HFFc6 (cell line): ENCODE measurements at regions not wholly inside any gene's neighbourhood (a gene's known extent, or its start where the extent isn't known, plus 50 kb on each side); places are given as distances from the start of the nearest gene placed in this dataset.

Experiments
- DNase-seq: peaks from one replicate; pipeline ENCODE4 v3.0.0-alpha.2; 2018
- H3K27ac Mint-ChIP-seq: 2 replicates; pipeline ENCODE4 v1.8.0; 2020; ENCODE audit warnings: mild to moderate bottlenecking, mixed read lengths
- H3K27me3 Mint-ChIP-seq: 2 replicates; pipeline ENCODE4 v1.8.0; 2021; ENCODE audit warnings: mild to moderate bottlenecking, moderate library complexity, mixed read lengths; ENCODE audit not compliant: insufficient read depth
- H3K36me3 Mint-ChIP-seq: 2 replicates; pipeline ENCODE4 v1.8.0; 2021; ENCODE audit warnings: low read depth, mixed read lengths
- H3K4me1 Mint-ChIP-seq: 2 replicates; pipeline ENCODE4 v1.8.0; 2020; ENCODE audit warnings: low read depth, mixed read lengths
- H3K4me3 Mint-ChIP-seq: 2 replicates; pipeline ENCODE4 v1.8.0; 2020; ENCODE audit warnings: mild to moderate bottlenecking, moderate library complexity, mixed read lengths
- H3K9me3 Mint-ChIP-seq: 2 replicates; pipeline ENCODE4 v1.8.0; 2020; ENCODE audit warnings: mild to moderate bottlenecking, mixed read lengths
- TF ChIP-seq, protein P1 (sequence below): fragments of 200-600 bp; sonication (generic); IDR thresholded peaks from 2 replicates; pipeline ENCODE4 v1.5.0; 2021; ENCODE audit warnings: antibody characterized with exemption, mild to moderate bottlenecking

DNA sequence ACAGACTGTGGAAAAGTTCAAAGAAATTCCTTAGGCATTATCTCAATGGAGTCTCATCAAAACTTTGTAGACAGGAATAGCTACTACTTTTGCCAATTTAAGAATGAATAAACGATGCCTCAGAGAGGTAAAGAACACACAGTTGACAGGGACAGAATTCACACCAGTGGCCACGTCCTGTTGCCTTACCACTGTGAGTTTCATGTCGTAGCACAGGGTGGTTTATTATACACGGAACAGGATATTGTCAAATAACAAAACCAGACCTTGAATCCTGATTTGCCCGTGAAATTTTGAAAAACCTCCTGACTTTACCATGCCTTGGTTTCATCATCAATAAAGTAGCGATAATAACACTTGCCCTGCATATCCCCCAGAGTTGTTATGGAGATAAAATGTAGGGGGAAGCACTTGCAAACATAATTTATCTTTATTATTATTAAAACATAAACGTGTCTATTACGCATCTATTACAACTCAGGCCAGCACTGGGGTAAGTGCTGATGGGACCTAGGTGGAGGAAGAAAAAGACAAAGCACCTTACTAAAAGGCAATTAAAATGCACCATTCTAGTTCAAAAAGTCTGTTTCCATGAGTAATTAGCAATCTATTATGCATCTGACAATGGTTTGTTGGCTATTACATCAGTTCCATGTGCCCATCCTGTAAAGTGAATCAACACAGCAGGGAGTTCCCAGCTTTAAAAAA lies 408.1 kb upstream of the RUNX1 start:
- Mint-ChIP-seq H3K27me3 (no peaks in the 10 kb centered on the region), H3K36me3 (peaks cover 1% of the 10 kb centered on the region; the same call in 1 of the 2 replicates), H3K9me3 (peaks cover 2% of the 10 kb centered on the region), H3K27ac (no peak overlapping the region), H3K4me1 (no peaks in the 10 kb centered on the region), H3K4me3 (no peak overlapping the region)
- no peak for DNase-seq
- TF ChIP-seq, protein P1, sequence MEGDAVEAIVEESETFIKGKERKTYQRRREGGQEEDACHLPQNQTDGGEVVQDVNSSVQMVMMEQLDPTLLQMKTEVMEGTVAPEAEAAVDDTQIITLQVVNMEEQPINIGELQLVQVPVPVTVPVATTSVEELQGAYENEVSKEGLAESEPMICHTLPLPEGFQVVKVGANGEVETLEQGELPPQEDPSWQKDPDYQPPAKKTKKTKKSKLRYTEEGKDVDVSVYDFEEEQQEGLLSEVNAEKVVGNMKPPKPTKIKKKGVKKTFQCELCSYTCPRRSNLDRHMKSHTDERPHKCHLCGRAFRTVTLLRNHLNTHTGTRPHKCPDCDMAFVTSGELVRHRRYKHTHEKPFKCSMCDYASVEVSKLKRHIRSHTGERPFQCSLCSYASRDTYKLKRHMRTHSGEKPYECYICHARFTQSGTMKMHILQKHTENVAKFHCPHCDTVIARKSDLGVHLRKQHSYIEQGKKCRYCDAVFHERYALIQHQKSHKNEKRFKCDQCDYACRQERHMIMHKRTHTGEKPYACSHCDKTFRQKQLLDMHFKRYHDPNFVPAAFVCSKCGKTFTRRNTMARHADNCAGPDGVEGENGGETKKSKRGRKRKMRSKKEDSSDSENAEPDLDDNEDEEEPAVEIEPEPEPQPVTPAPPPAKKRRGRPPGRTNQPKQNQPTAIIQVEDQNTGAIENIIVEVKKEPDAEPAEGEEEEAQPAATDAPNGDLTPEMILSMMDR: no peak

DNA sequence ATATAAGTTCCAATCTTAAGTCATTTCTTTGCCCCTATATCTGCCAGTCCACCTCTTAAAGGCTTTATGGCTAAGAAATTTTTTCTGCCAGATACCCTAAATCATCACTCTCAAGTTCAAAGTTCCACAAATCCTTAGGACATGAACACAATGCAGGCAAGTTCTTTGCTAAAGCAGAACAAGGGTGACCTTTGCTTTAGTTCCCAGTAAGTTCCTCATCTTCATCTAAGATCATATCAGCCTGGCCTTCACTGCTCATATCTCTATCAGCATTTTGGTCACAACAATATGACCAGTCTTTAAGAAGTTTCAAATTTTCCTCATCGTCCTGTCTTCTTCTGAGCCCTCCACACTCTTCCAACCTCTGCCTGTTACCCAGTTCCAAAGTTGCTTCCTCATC lies 402.2 kb upstream of the RUNX1 start:
- Mint-ChIP-seq H3K27ac (no peak overlapping the region), H3K4me3 (no peak overlapping the region), H3K9me3 (peaks cover 26% of the 10 kb centered on the region), H3K4me1 (peaks cover 9% of the 10 kb centered on the region), H3K36me3 (peaks cover 23% of the 10 kb centered on the region), H3K27me3 (no peaks in the 10 kb centered on the region)
- TF ChIP-seq, protein P1: no peak
- no peak for DNase-seq

DNA sequence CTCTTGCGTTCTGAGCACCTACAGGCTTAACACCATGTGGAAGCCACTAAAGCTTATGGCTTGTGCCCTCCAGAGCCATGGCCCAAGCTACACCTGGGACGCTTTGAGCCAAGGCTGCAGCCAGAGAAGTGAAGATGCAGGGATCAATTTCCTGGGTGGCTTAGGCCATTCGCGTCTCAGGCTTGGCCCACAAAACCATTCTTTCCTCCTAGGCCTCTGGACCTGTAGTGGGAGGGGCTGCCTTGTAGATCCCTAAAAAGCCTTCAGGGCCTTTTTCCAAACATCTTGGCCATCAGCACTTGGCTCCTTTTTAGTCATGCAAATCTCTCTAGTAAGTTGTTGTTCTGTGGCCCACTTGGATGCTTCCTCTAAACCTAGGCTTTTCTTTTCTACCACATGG lies 401.7 kb upstream of the RUNX1 start:
- no peak overlapping the region for H3K27ac Mint-ChIP-seq
- peaks cover 23% of the 10 kb centered on the region for H3K36me3 Mint-ChIP-seq
- no peaks in the 10 kb centered on the region for H3K27me3 Mint-ChIP-seq
- DNase-seq: no peak
- TF ChIP-seq, protein P1: no peak
- H3K4me1 Mint-ChIP-seq: peaks cover 9% of the 10 kb centered on the region
- H3K4me3 Mint-ChIP-seq: no peak overlapping the region
- peaks cover 26% of the 10 kb centered on the region for H3K9me3 Mint-ChIP-seq

DNA sequence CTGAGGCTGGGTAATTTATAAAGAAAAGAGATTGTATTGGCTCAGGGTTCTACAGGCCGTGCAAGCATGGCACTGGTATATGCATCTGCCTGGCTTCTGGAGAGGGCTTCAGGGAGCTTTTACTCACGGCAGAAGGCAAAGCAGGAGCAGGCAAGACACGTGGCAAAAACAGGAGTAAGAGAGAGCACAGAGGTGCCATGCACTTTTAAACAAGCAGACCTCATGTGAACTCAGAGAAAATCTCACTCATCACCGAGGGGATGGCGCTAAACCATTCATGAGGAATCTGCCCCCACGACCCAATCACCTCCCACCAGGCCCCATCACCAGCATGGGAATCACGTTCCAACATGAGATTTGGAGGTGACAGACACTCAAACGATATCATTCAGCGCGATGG lies 400.7 kb upstream of the RUNX1 start:
- DNase-seq: no peak
- TF ChIP-seq, protein P1: no peak
- no peak overlapping the region for H3K4me3 Mint-ChIP-seq
- peaks cover 23% of the 10 kb centered on the region for H3K36me3 Mint-ChIP-seq
- no peaks in the 10 kb centered on the region for H3K27me3 Mint-ChIP-seq
- H3K27ac Mint-ChIP-seq: no peak overlapping the region
- H3K4me1 Mint-ChIP-seq: peaks cover 9% of the 10 kb centered on the region
- H3K9me3 Mint-ChIP-seq: peaks cover 26% of the 10 kb centered on the region

DNA sequence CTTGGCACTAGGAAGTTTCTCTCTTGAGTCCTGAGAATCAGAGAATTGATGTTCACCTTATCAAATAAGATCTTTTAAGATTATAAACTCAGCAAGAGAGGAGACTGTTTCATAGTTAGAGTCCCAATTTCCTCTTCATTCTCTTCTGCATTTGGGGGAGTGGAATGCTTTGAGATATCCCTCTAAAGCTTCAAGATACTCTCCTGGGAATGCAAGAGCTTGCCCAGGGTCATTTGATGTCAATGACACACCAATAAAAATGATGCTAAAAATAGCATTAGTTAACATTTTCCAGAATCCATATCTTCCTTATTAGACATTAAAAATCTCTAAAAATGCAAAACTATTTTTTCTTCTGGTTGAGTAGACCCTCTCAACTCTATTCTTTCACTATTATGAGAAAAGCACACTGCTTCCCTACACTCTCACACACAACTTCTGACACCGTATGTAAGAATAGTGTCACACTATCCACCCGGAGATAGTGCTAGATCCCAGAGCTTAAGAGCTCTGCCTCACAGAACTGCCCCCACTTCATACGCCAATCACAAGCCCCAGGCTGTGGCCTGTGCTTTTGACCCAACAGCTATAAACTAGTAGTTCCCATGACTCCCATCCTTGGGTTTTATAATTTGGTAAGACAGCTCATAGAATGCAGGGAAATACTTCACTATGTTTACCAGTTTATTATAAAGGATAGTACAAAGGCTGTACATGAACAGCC lies 399.9 kb upstream of the RUNX1 start:
- TF ChIP-seq, protein P1: no peak
- H3K36me3 Mint-ChIP-seq: peaks cover 23% of the 10 kb centered on the region
- DNase-seq: no peak
- H3K4me1 Mint-ChIP-seq: peaks cover 9% of the 10 kb centered on the region
- H3K27ac Mint-ChIP-seq: peak overlapping the region; percentile 5; the same call in 1 of the 2 replicates
- H3K4me3 Mint-ChIP-seq: no peak overlapping the region
- peaks cover 5% of the 10 kb centered on the region; the same call in 1 of the 2 replicates for H3K27me3 Mint-ChIP-seq
- H3K9me3 Mint-ChIP-seq: peaks cover 26% of the 10 kb centered on the region
